HepG2 (cell line): ENCODE measurements at regions not wholly inside any gene's neighbourhood (a gene's known extent, or its start where the extent isn't known, plus 50 kb on each side); places are given as distances from the start of the nearest gene placed in this dataset.
A peak's percentile ranks its signal among the peaks of the same experiment; 100 is the strongest.

Experiments
- ATAC-seq: fragments of 200-7000 bp; cut with Tn5 transposase; 3 replicates; pipeline ENCODE4 v1.9.1; 2020; ENCODE audit warnings: mild to moderate bottlenecking, moderate library complexity
- BruUV-seq: library from RNA; stranded (reverse); fragments of 400-500 nt; replicated peaks from 2 replicates; lab custom pipeline; 2021; lab: Mats Ljungman, UMichigan
- CTCF ChIA-PET: fragments of 300-600 bp; formaldehyde crosslinking; extraction: SDS; loops from one replicate; lab custom pipeline; 2021; ENCODE audit warnings: low total read pairs, inconsistent platforms, low intra/inter-chr PET ratio; lab: Yijun Ruan, JAX
- POLR2A ChIA-PET: fragments of 350-600 bp; sonication (Branson Sonifier 250); formaldehyde crosslinking; loops from one replicate; lab custom pipeline; 2020; ENCODE audit warnings: antibody characterized with exemption, inconsistent platforms; lab: Yijun Ruan, JAX
- DNase-seq: peaks from one replicate; pipeline ENCODE4 v3.0.0-alpha.2; 2015; ENCODE audit warnings: low spot score
- FAIRE-seq: peaks from 3 replicates; lab custom pipeline; 2011; peaks lifted over from hg19 to GRCh38; lab: Jason Lieb, UNC
- H2AFZ ChIP-seq: one replicate; pipeline ENCODE4 v1.6.1; 2011; ENCODE audit warnings: low read length, inconsistent platforms
- H3K27ac ChIP-seq: fragments of 300-600 bp; 3 replicates; pipeline ENCODE4 v1.8.0; 2011; ENCODE audit warnings: mixed run types, mild to moderate bottlenecking, mixed read lengths, low read length, inconsistent platforms; ENCODE audit not compliant: insufficient read depth; ENCODE audit errors: extremely low read length
- H3K27me3 ChIP-seq, 2 experiments: fragments of 200-600 bp in 1 of 2; 2 replicates in 1 of 2; 3 replicates in 1 of 2; pipeline versions ENCODE4 v1.6.0 to v1.8.0; 2011; ENCODE audit warnings: low read length in 2 of 2, mild to moderate bottlenecking in 2 of 2, moderate library complexity in 2 of 2, inconsistent platforms in 1 of 2; ENCODE audit not compliant: insufficient read depth in 2 of 2, control insufficient read depth in 1 of 2
- H3K36me3 ChIP-seq, 2 experiments: fragments of 200-600 bp in 1 of 2; replicated peaks in 1 of 2; 2 replicates in 1 of 2; 3 replicates in 1 of 2; pipeline versions ENCODE4 v1.5.1 to v1.8.0; 2011; ENCODE audit warnings: low read length in 2 of 2, inconsistent platforms in 1 of 2; ENCODE audit not compliant: insufficient read depth in 2 of 2, control insufficient read depth in 1 of 2
- H3K4me1 ChIP-seq: 2 replicates; pipeline ENCODE4 v1.5.1; 2012; ENCODE audit warnings: low read length, inconsistent platforms; ENCODE audit not compliant: insufficient read depth
- H3K4me2 ChIP-seq: 2 replicates; pipeline ENCODE4 v1.6.0; 2011; ENCODE audit warnings: low read depth, low read length, inconsistent platforms
- H3K4me3 ChIP-seq, 3 experiments: fragments of 200-600 bp in 1 of 3; sonication (generic), shearing (Covaris generic) in 1 of 3; replicated peaks in 1 of 3; 2 replicates each; pipeline ENCODE4 v1.5.1; 2011 to 2016; ENCODE audit warnings: low read length in 3 of 3, inconsistent platforms in 2 of 3, low read depth in 2 of 3, mild to moderate bottlenecking in 2 of 3, control low read depth in 1 of 3, mixed read lengths in 1 of 3; ENCODE audit not compliant: insufficient read depth in 1 of 3
- H3K79me2 ChIP-seq: one replicate; pipeline ENCODE4 v1.6.1; 2011; ENCODE audit warnings: low read length, inconsistent platforms; ENCODE audit not compliant: insufficient read depth
- H3K9ac ChIP-seq: 2 replicates; pipeline ENCODE4 v1.6.0; 2011; ENCODE audit warnings: mild to moderate bottlenecking, low read depth, low read length, inconsistent platforms; ENCODE audit not compliant: insufficient read depth
- H3K9me3 ChIP-seq: 2 replicates; pipeline ENCODE4 v1.5.1; 2012; ENCODE audit warnings: mild to moderate bottlenecking, low read length
- H4K20me1 ChIP-seq: 2 replicates; pipeline ENCODE4 v1.6.0; 2011; ENCODE audit warnings: inconsistent platforms, mild to moderate bottlenecking, low read length, moderate library complexity; ENCODE audit not compliant: insufficient read depth
- HNF4A ChIP-seq: sonication (generic); formaldehyde crosslinking; IDR thresholded peaks from 2 replicates; pipeline ENCODE4 v1.4.0; 2020; ENCODE audit warnings: missing genetic modification reagents
- MAX ChIP-seq: IDR thresholded peaks from 2 replicates; pipeline ENCODE4 v1.6.1; 2012; ENCODE audit warnings: inconsistent platforms
- MLLT10 ChIP-seq: sonication (generic); formaldehyde crosslinking; IDR thresholded peaks from 2 replicates; pipeline ENCODE4 v1.4.0; 2020; ENCODE audit warnings: missing genetic modification reagents
- NR1H2 ChIP-seq: sonication (generic); formaldehyde crosslinking; IDR thresholded peaks from 2 replicates; pipeline ENCODE4 v1.8.1; 2022; ENCODE audit warnings: low read depth, missing genetic modification reagents, borderline replicate concordance
- NR2F6 ChIP-seq, 2 experiments: IDR thresholded peaks; 2 replicates each; pipeline ENCODE4 v1.6.1; 2016; ENCODE audit warnings: antibody characterized with exemption in 1 of 2, mild to moderate bottlenecking in 1 of 2
- PHF20 ChIP-seq: sonication (generic); formaldehyde crosslinking; IDR thresholded peaks from 2 replicates; pipeline ENCODE4 v1.5.0; 2020; ENCODE audit warnings: mild to moderate bottlenecking, missing genetic modification reagents
- POGZ ChIP-seq: sonication (generic); formaldehyde crosslinking; IDR thresholded peaks from 2 replicates; pipeline ENCODE4 v1.4.0; 2020; ENCODE audit warnings: mild to moderate bottlenecking, missing genetic modification reagents
- ZBTB4 ChIP-seq: sonication (generic); formaldehyde crosslinking; IDR thresholded peaks from 2 replicates; pipeline ENCODE4 v1.4.0; 2020; ENCODE audit warnings: missing genetic modification reagents, mild to moderate bottlenecking, borderline replicate concordance
- WGBS: methylation state at CpG from one replicate; pipeline ENCODE4 v1.1.6; 2017; ENCODE audit warnings: low lambda C conversion rate; 5-methylcytosine and 5-hydroxymethylcytosine counted together
- in situ Hi-C: cut with HindIII; loops from 2 replicates; pipeline ENCODE4 v1.10.0; 2017; ENCODE audit warnings: low pct_unique_long_range_greater_than_20kb; ENCODE audit not compliant: extremely low pct_ligation_motif_present
- intact Hi-C: fragments of 100-400 bp; cut with micrococcal nuclease; formaldehyde crosslinking; loops from one replicate; pipeline ENCODE4 v1.10.0; 2022; ENCODE audit not compliant: unreplicated experiment

- ChIA-PET CTCF (no interaction called here), POLR2A (no interaction called here)
- Histone ChIP-seq H3K79me2 (no peaks in the 10 kb centered on the region), H3K4me2 (no peak overlapping the region), H3K9me3 (no peaks in the 10 kb centered on the region), H3K4me3 (no peak overlapping the region), H3K9ac (no peak overlapping the region), H2AFZ (no peak overlapping the region), H3K27me3 (no peaks in the 10 kb centered on the region), H3K27ac (no peak overlapping the region), H4K20me1 (no peaks in the 10 kb centered on the region; the same call in 1 of the 2 replicates), H3K4me1 (peaks cover 10% of the 10 kb centered on the region), H3K36me3 (peaks cover 0 to 3% of the 10 kb centered on the region in 2 experiments; a peak in 1 of 5 replicates)
- in situ Hi-C loops, result no loop called here
- TF ChIP-seq NR2F6 (IDR thresholded peaks at IDR 0.05) (no peak), NR2F6 (CRISPR knock-in tag; IDR thresholded peaks at IDR 0.05) (0 out of 2 replicates have a peak, but pooled peaks have one; percentile 18), HNF4A (0 out of 2 replicates have a peak, but pooled peaks have one; percentile 3), MLLT10 (CRISPR knock-in tag) (no peak), ZBTB4 (CRISPR knock-in tag) (peak; percentile 53; the same call in 1 of the 2 replicates), MAX (no peak), PHF20 (CRISPR knock-in tag) (no peak), NR1H2 (CRISPR knock-in tag) (no peak), POGZ (CRISPR knock-in tag) (no peak)
- intact Hi-C loops, result no loop called here
- DNase-seq, result peak; percentile 10
- 75% methylated on average over 2 of the region's 3 CpGs for WGBS
- no TSS peak for BruUV-seq
- ATAC-seq, result no peak; the same call in 1 of the 3 replicates
- FAIRE-seq, result no peak
Observed at GRCh38 chr14:89500303-89500702, 83.3 kb upstream of the FOXN3 start.
